OCI-LY3 (cell line): ENCODE measurements at regions not wholly inside any gene's neighbourhood (a gene's known extent, or its start where the extent isn't known, plus 50 kb on each side); places are given as distances from the start of the nearest gene placed in this dataset.

Source experiments
- CTCF ChIP-seq: fragments of 200-600, 300-600 bp; sonication (generic); IDR thresholded peaks from 2 replicates; pipeline ENCODE4 v1.5.1; 2014; ENCODE audit warnings: antibody characterized with exemption, low read length, low read depth
- EZH2phosphoT487 ChIP-seq: fragments of 200-600 bp; shearing (Covaris generic); IDR thresholded peaks from 2 replicates; pipeline ENCODE4 v1.6.1; 2018; ENCODE audit warnings: antibody characterized with exemption, mixed run types, low read depth

GRCh38 chrX:81537723-81538122 is 335.8 kb downstream of the SH3BGRL start:
- TF ChIP-seq CTCF (no peak), EZH2phosphoT487 (no peak)
